ENCODE measurements at regions not wholly inside any gene's neighbourhood (a gene's known extent, or its start where the extent isn't known, plus 50 kb on each side); places are given as distances from the start of the nearest gene placed in this dataset.
A peak's percentile ranks its signal among the peaks of the same experiment; 100 is the strongest.
"Not testable (repeated sequence)": the region's sequence is repeated elsewhere in the genome, so short reads cannot be mapped to it uniquely, and the experiment has no call there.

DNA sequence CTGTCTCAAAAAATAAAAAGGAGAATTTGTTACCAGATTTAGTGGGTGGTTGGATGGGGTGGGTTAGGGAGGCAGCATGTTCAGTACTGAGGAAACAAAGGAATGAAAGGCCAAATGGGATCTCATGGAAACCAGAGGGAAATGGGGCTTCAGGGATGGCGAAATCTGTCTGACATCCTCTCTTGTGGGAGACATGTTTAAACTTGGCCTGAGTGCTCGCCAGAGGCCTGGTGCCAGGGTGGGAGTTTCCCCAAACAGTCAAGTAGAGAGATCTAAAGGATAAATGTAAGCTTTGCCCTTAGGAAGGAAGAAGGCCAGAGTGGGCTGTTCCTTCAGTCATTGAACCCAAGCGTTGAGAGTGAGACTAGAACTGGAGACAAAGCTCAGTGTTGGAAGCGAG, 61.9 kb upstream of the AKIRIN2 start:
- DNase-seq (ENCODE audit: low read depth in 2 of 2) = no peak

DNA sequence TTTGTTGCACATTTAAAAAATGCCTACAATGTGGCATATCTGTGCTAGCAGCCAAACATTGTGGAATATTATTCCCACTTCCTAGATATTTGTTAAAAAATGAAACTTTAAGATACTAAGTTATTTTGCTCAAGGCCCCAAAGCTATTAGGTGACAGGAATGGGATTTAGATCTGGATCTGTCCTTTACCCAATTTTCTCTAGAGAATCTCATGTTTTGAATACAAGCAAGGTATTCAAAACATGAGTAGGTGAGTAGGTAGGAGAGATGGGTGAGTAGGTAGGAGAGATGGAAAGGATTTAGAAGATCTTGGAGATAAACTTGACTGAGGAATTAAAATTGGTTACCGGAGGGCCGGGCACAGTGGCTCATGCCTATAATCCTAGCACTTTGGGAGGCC, 61.2 kb upstream of the AKIRIN2 start:
- no peak for DNase-seq (ENCODE audit: low read depth in 2 of 2)

DNA sequence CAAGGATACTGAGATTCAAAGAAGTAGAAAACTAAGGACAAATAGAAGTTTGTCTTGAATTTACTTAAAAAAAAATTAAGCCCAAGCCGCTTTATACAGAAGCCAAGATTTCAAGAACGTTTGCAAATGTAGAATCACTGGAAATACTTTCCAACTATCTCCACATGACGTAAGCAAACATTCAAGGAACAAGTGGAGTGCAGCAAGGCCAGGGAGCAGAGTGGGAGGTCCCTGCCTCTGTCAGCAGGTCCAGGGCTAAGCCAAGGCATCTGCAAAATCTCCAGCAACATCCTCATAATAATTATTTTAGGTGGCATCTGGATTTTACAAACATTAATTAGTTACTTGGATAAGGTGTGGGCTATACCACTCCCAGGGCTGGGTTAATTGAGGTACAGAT, 60.1 kb upstream of the AKIRIN2 start:
- no peak for DNase-seq (ENCODE audit: low read depth in 2 of 2)

DNA sequence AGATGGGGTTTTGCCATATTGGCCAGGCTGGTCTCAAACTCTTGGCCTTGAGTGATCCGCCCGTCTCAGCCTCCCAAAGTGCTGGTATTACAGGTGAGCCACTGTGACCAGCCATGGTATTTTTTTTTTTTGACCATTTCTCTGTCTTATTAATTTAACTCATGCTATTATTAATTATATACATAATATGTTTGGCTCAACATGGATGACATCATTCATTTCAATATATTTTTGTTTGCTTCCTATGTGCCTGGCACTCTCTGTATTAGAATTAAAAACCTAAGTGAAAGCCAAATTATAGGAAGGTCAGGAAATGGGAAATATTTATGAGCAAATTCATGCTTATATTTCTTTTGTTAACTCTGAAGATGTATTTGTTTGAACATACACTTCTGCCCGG, 55.8 kb upstream of the AKIRIN2 start:
- DNase-seq (ENCODE audit: low read depth in 2 of 2) = no peak

DNA sequence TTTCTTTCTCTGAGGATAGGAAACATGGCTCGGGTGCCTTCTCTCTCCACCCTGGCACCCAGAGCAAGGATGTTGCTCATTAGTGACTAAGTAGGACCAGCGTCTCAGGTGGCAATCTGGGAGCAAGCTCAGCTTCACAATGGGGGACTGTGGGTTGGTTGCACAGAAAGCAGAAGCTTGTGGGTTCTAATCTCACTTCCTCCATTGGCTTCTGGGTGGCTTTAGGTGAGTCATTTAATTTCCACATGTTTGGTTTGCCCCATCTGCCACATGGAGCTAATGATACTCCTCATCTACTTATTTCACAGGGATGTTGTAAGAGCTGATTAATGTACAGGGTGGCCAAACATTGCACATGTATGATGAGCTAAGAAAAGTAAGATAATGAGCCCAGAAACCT, 54.8 kb upstream of the AKIRIN2 start:
- peak; percentile 36 to 49 for DNase-seq (ENCODE audit: low read depth in 2 of 2)

DNA sequence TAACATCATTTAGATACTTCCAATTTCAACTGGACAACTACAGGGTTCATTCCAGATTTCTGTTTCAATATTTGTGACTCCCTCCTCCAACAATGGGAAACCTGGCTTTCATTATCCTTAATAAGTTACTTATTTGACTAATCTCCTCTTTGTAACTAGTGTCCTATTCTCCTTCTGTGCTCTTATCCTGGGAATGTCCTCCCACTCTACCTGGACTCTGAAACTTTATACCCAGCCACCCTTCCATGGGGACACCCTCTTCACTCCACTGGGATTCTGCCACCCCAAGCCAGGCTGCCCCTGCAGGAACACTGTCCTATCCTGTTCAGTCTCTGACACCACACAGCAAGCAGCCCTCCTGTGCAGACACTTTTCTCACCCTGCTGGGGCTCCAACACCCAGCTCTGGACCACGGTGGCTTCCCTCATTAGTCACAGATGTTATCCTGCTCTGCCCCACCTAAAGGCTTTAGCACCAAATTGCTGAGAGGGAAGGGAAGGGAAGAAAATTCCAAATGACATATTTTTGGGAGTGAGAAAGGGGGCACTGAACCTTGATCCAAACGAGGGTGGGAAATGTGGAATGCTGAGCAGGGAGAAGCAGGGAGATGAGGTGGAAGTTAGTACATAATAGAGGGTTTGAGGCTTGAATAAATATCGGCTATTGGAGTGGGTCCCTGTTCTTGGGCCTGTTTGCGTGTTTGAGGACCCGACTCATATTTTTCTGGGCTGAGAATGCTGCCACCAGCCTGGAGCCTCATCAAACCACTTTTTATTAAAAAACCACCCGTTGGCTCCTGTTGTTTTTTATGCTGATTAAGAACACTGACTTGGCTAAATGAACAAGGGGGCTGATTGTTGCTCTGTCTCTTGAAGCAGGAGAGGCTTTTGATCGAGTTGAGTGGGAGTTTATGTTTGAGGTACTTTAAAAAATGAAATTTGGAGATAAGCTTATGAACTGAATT, 54.0 kb upstream of the AKIRIN2 start:
- DNase-seq (ENCODE audit: low read depth in 2 of 2) = no peak

DNA sequence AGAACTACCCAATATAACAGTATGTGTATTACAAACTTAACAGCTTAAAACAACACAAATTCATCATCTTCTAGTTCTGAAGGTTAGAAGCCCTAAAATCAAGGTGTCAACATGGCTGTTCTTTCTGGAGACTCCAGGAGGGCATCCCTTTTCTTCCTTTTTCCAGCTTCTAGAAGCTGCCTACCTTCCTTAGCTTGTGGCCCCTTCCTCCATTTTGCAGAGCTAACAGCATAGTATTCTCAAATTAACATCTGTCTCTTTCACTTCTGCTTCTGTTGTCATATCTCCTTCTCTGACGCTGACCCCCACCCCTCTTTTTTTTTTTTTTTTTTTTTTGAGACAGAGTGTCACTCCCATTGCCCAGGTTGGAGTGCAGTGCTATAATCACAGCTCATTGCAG, 52.8 kb upstream of the AKIRIN2 start:
- no peak for DNase-seq (ENCODE audit: low read depth in 2 of 2)

DNA sequence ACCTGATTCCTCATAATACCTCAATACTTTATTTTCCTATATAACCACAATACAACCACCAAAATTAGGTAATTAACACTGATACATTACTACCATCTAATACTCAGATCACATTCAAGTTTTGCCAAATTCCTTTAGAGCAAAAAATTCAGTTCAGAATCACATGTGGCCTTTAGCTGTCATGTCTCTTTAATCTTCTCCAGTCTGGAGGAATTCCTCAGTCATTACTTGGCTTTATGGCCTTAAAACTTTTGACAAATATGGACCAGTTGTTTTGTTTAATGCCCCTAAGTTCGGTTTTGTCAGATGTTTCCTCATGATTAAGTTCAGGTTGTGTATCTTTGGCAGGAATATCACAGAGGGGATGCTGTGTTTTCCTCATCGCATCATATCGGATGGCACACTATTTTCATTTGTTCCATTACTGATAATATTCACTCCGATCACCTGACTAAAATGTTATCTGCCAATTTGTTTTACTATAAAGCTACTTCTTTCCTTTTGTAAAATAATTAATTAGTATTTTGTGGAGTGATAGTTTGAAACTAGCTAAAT, 51.2 kb upstream of the AKIRIN2 start:
- no peak for DNase-seq (ENCODE audit: low read depth in 2 of 2)

DNA sequence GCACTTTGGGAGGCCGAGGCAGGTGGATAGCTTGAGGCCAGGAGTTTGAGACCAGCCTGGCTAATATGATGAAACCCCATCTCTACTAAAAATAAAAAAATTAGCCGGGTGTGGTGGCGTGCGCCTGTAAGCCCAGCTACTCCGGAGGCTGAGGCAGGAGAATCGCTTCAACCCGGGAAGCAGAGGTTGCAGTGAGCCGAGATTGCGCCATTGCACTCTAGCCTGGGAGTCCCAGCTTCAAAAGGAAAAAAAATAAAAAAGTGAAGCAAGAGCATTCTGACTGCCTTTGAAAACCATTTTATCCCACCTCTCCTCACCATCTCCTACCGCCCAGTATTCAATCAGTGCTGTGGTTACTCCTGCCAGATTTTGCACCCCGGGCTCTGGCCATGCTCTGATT, 50.5 kb upstream of the AKIRIN2 start:
- not testable (repeated sequence) for DNase-seq (ENCODE audit: low read depth in 2 of 2)
